Stimulated activated naive CD4-positive, alpha-beta T cell (primary cell): ENCODE measurements at regions not wholly inside any gene's neighbourhood (a gene's known extent, or its start where the extent isn't known, plus 50 kb on each side); places are given as distances from the start of the nearest gene placed in this dataset.
A peak's percentile ranks its signal among the peaks of the same experiment; 100 is the strongest.
"Not testable (repeated sequence)": the region's sequence is repeated elsewhere in the genome, so short reads cannot be mapped to it uniquely, and the experiment has no call there.

Experiments
- DNase-seq, 6 experiments: peaks; one replicate each; lab custom pipeline; 2025; lab: John Stamatoyannopoulos, UW

- no peak for DNase-seq
These were observed 1272.0 kb upstream of the ACO1 start for GRCh38 chr9:31112491-31112890.

GRCh38 chr9:31114346-31114745 lies 1270.1 kb upstream of the ACO1 start:
- no peak for DNase-seq

GRCh38 chr9:31119890-31120454 lies 1264.5 kb upstream of the ACO1 start:
- peak in 5 of 6 experiments; percentile 10 to 65 (median 34) for DNase-seq

GRCh38 chr9:31124389-31124788 lies 1260.1 kb upstream of the ACO1 start:
- no peak for DNase-seq

GRCh38 chr9:31135567-31135966 lies 1248.9 kb upstream of the ACO1 start:
- no peak for DNase-seq

- no peak for DNase-seq
These were observed 1247.9 kb upstream of the ACO1 start for GRCh38 chr9:31136524-31136923.

GRCh38 chr9:31137176-31138160 lies 1247.0 kb upstream of the ACO1 start:
- DNase-seq: no peak

GRCh38 chr9:31140316-31140715 lies 1244.1 kb upstream of the ACO1 start:
- no peak for DNase-seq

GRCh38 chr9:31142456-31142855 lies 1242.0 kb upstream of the ACO1 start:
- DNase-seq: no peak

GRCh38 chr9:31144614-31145013 lies 1239.8 kb upstream of the ACO1 start:
- no peak for DNase-seq

GRCh38 chr9:31146485-31147166 lies 1237.8 kb upstream of the ACO1 start:
- no peak for DNase-seq

- no peak for DNase-seq
These were observed 1231.1 kb upstream of the ACO1 start for GRCh38 chr9:31153250-31153840.

GRCh38 chr9:31166516-31166915 lies 1217.9 kb upstream of the ACO1 start:
- DNase-seq: no peak

- DNase-seq: no peak
These were observed 1216.3 kb upstream of the ACO1 start for GRCh38 chr9:31168161-31168560.

- DNase-seq: no peak
These were observed 1209.8 kb upstream of the ACO1 start for GRCh38 chr9:31174681-31175080.

GRCh38 chr9:31183866-31184265 lies 1200.6 kb upstream of the ACO1 start:
- no peak for DNase-seq

- DNase-seq: no peak
These were observed 1198.6 kb upstream of the ACO1 start for GRCh38 chr9:31185831-31186230.

- no peak for DNase-seq
These were observed 1195.9 kb upstream of the ACO1 start for GRCh38 chr9:31188496-31188895.

- DNase-seq: no peak
These were observed 1173.4 kb upstream of the ACO1 start for GRCh38 chr9:31210978-31211570.

- not testable (repeated sequence) for DNase-seq
These were observed 1154.5 kb upstream of the ACO1 start for GRCh38 chr9:31229976-31230375.

GRCh38 chr9:31232485-31232884 lies 1152.0 kb upstream of the ACO1 start:
- DNase-seq: no peak

- no peak for DNase-seq
These were observed 1148.1 kb upstream of the ACO1 start for GRCh38 chr9:31236344-31236743.
